ENCODE measurements at regions not wholly inside any gene's neighbourhood (a gene's known extent, or its start where the extent isn't known, plus 50 kb on each side); places are given as distances from the start of the nearest gene placed in this dataset.

DNA sequence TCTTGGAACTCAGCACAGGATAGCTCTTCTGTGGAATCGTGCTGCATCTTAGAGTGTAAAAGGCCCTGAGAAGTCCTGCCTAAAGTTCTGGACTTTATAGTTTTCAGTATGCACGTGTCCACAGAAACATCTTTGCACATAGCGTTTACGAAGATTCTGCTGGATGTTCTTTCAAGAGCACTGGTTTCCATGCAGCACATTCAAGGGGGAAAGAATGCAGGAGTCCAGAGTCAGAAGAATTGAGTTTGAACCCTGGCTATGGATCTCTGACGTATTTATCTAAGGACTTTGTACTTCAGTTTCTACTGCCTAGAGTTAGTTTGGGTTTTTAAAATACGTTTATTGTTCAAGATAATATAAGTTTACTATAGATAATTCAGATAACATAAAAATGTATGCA is 282.8 kb upstream of the ZMIZ1 start:
- Histone ChIP-seq H3K4me3 (no peak overlapping the region), H3K4me1 (peaks cover 0 to 10% (median 0%) of the 10 kb centered on the region in 4 donors), H3K9me3 (no peaks in the 10 kb centered on the region), H3K27me3 (no peaks in the 10 kb centered on the region), H3K36me3 (no peaks in the 10 kb centered on the region), H3K27ac (no peak overlapping the region)
- no peak for DNase-seq (ENCODE audit: low spot score in 2 of 2)
- 86 to 87% methylated on average over 6 of the region's 6 CpGs for WGBS, 2 donors
- TF ChIP-seq, protein P1, sequence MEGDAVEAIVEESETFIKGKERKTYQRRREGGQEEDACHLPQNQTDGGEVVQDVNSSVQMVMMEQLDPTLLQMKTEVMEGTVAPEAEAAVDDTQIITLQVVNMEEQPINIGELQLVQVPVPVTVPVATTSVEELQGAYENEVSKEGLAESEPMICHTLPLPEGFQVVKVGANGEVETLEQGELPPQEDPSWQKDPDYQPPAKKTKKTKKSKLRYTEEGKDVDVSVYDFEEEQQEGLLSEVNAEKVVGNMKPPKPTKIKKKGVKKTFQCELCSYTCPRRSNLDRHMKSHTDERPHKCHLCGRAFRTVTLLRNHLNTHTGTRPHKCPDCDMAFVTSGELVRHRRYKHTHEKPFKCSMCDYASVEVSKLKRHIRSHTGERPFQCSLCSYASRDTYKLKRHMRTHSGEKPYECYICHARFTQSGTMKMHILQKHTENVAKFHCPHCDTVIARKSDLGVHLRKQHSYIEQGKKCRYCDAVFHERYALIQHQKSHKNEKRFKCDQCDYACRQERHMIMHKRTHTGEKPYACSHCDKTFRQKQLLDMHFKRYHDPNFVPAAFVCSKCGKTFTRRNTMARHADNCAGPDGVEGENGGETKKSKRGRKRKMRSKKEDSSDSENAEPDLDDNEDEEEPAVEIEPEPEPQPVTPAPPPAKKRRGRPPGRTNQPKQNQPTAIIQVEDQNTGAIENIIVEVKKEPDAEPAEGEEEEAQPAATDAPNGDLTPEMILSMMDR (IDR thresholded peaks at IDR 0.05) = no peak
- TF ChIP-seq POLR2A (IDR thresholded peaks at IDR 0.05) (no peak), EP300 (IDR thresholded peaks at IDR 0.05) (no peak)

DNA sequence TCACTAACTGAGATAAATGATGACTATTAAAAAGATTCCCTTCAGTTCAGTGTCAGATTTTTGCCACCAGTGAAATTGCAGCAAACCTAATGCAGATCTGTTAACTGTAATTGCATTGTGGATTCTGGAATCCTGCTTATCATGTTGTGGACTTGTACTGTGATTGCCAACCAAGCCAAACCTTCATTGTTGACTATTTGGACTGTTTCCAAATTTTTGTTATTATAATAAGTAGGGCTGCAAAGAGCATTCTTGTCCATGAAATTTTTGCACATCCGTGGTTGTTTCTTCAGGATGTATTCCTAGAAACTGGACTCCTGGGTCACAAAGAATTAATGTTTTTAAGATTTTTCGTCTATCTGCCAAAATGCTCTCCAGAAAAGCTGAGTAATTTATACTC is 281.6 kb upstream of the ZMIZ1 start:
- TF ChIP-seq POLR2A (IDR thresholded peaks at IDR 0.05) (no peak), EP300 (IDR thresholded peaks at IDR 0.05) (no peak)
- TF ChIP-seq, protein P1 (IDR thresholded peaks at IDR 0.05) = no peak
- no peak overlapping the region for H3K4me3 ChIP-seq
- H3K27me3 ChIP-seq = no peaks in the 10 kb centered on the region
- H3K36me3 ChIP-seq = no peaks in the 10 kb centered on the region
- peaks cover 0 to 10% (median 0%) of the 10 kb centered on the region in 4 donors for H3K4me1 ChIP-seq
- no peak overlapping the region for H3K27ac ChIP-seq
- H3K9me3 ChIP-seq = no peaks in the 10 kb centered on the region
- DNase-seq (ENCODE audit: low spot score in 2 of 2) = no peak
- WGBS, 2 donors = 5 to 18% methylated on average over 2 of the region's 2 CpGs

DNA sequence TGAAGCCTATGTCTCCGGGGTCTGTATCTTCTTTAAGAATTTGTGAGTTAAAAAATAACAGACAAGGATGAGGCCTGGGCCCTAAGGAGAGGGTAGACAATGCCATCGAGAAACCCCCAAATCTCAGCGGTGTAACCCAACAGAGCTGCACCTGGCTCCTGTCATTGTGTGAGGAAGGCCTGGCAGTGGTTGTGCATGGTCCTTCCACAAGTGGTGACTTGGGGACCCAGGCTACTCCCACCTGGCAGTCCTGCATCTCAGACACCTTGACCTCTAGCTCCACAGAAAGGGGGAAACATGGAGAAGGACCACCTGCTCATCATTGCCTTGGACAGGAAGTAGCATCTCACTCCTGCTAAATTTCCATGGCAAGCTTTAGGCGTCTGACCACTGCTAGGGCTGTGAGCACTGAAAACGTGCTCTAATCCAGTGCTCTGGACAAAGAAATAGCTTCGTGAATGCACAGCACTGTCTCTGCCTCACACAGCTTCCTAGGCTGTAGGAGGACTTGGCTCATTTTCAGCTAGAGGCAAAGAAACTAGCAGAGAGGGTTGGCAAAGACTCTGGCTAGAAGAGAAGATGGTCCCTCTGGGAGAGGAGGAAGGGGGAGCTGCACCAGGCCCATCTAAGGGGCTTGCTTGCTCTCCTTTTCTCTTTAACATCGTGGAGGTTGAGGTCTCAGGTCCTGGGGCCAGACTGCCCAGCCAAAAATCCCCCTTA is 273.9 kb upstream of the ZMIZ1 start:
- Histone ChIP-seq H3K9me3 (peaks cover 0 to 11% (median 0%) of the 10 kb centered on the region in 4 donors), H3K36me3 (no peaks in the 10 kb centered on the region), H3K4me3 (no peak overlapping the region), H3K27me3 (no peaks in the 10 kb centered on the region), H3K4me1 (peaks cover 0 to 4% (median 0%) of the 10 kb centered on the region in 4 donors), H3K27ac (no peak overlapping the region)
- 54 to 55% methylated on average over 7 of the region's 7 CpGs for WGBS, 2 donors
- no peak for TF ChIP-seq POLR2A (IDR thresholded peaks at IDR 0.05)
- TF ChIP-seq, protein P1 (IDR thresholded peaks at IDR 0.05) = no peak
- TF ChIP-seq EP300 (IDR thresholded peaks at IDR 0.05) = no peak
- no peak for DNase-seq (ENCODE audit: low spot score in 2 of 2)

DNA sequence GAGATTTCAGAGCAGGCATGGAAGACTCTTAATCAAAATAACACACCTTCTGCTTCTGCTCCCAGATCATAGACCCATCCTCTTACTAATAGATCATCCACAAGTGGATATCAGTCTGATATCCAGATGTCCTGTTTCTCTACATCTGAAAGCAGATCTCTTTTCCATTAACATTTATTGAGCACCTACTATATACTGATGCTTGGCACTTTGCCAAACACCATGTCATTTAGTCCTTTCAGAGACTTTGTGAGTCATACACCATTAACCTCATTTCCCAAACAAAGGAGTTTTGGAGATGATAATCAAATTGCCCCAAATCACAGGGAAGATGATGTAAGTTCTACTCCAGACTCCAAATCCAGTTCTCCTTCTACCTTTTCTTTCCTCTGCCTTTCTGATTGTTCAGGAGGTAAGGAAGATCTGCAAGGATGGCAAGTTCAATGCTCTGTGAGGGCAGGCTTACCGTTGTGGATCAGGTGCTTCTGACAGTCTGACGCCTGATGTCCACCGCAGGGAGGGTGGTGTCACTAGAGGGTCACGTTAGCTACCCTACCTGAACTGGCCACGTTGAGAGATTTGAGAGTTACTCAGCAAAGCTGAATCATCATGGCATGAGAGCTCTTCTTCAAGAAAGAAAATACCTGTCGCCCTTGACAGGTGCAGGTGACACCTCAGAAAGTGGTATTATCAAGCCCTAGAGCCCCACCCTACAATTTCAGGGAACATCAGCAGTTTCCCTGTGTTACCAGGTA is 269.6 kb upstream of the ZMIZ1 start:
- no peak for DNase-seq (ENCODE audit: low spot score in 2 of 2)
- 88 to 91% methylated on average over 6 of the region's 6 CpGs for WGBS, 2 donors

More for the DNA sequence above, 269.6 kb upstream of the ZMIZ1 start:
- Histone ChIP-seq H3K27ac (no peak overlapping the region), H3K9me3 (no peaks in the 10 kb centered on the region), H3K36me3 (no peaks in the 10 kb centered on the region), H3K4me3 (no peak overlapping the region), H3K27me3 (no peaks in the 10 kb centered on the region), H3K4me1 (peaks cover 0 to 33% (median 16%) of the 10 kb centered on the region in 4 donors)
- no peak for TF ChIP-seq POLR2A (IDR thresholded peaks at IDR 0.05)
- TF ChIP-seq, protein P1 (IDR thresholded peaks at IDR 0.05) = no peak
- no peak for TF ChIP-seq EP300 (IDR thresholded peaks at IDR 0.05)

Data from tibial nerve (tissue), 4 donors.